K562 (cell line): ENCODE measurements at regions not wholly inside any gene's neighbourhood (a gene's known extent, or its start where the extent isn't known, plus 50 kb on each side); places are given as distances from the start of the nearest gene placed in this dataset.

Source experiments
- MXD1 ChIP-seq: fragments of 250-450 bp; sonication (Bioruptor Pico); IDR thresholded peaks from 2 replicates; pipeline ENCODE4 v1.8.0; 2021; ENCODE audit warnings: borderline replicate concordance, mild to moderate bottlenecking, moderate library complexity; ENCODE audit not compliant: poor library complexity, severe bottlenecking
- SMAD3 ChIP-seq: fragments of 450-650 bp; formaldehyde crosslinking; conservative IDR thresholded peaks from 2 replicates; pipeline ENCODE4 v1.4.0; 2020; ENCODE audit warnings: mild to moderate bottlenecking
- ZC3H8 ChIP-seq: fragments of 450-650 bp; IDR thresholded peaks from 2 replicates; pipeline ENCODE4 v1.6.1; 2017
- ZKSCAN3 ChIP-seq: fragments of 250-450 bp; sonication (Bioruptor Pico); IDR thresholded peaks from 2 replicates; pipeline ENCODE4 v1.4.0; 2020
- ZNF175 ChIP-seq: fragments of 200-800 bp; sonication (Bioruptor generic); IDR thresholded peaks from 2 replicates; pipeline ENCODE4 v1.6.1; 2016; ENCODE audit warnings: low read depth, mild to moderate bottlenecking, missing genetic modification characterization, missing compliant biosample characterization
- ZSCAN29 ChIP-seq: fragments of 450-650 bp; IDR thresholded peaks from 2 replicates; pipeline ENCODE4 v1.6.1; 2017

- TF ChIP-seq ZNF175 (no peak), ZKSCAN3 (CRISPR knock-in tag) (no peak), MXD1 (CRISPR knock-in tag) (no peak), ZSCAN29 (no peak), ZC3H8 (no peak), SMAD3 (CRISPR knock-in tag) (no peak)
These were observed 65.9 kb downstream of the BLID start for GRCh38 chr11:122050021-122050690.
